Spleen (tissue), 7 donors: ENCODE measurements at regions not wholly inside any gene's neighbourhood (a gene's known extent, or its start where the extent isn't known, plus 50 kb on each side); places are given as distances from the start of the nearest gene placed in this dataset.

ENCODE experiments used
- CTCF ChIP-seq, 11 experiments: fragments of 200-600 bp in 7 of 11; fragments of 450-650 bp in 4 of 11; sonication (generic) in 4 of 11; IDR thresholded peaks in 8 of 11; conservative IDR thresholded peaks in 3 of 11; 1 replicate in 7 of 11; 2 replicates in 4 of 11; pipeline versions ENCODE4 v1.4.0 to v1.8.0; 2016 to 2021; ENCODE audit warnings: antibody characterized with exemption in 11 of 11, inconsistent platforms in 4 of 11, mild to moderate bottlenecking in 1 of 11
- POLR2AphosphoS5 ChIP-seq, 3 donors: sonication (generic); formaldehyde crosslinking; IDR thresholded peaks; one replicate each; pipeline ENCODE4 v1.5.1; 2017; ENCODE audit warnings: antibody characterized with exemption in 3 of 3
- donor health status: DM: no; HTN: no; CAD: no; lungs with moderate emphysema.
- donor health status: DM: no; HTN: no; CAD: no.
- donor health status: DM: no; HTN: no; CAD: no.

- no peak for TF ChIP-seq POLR2AphosphoS5 (IDR thresholded peaks at IDR 0.05)
- TF ChIP-seq CTCF (IDR thresholded peaks at IDR 0.05 in 8 of 11, conservative IDR thresholded peaks at IDR 0.05 in 3 of 11), result no peak
These were observed 1653.3 kb upstream of the PCDH7 start for GRCh38 chr4:29066861-29067260.
